Urinary bladder (tissue), 4 donors: ENCODE measurements at regions not wholly inside any gene's neighbourhood (a gene's known extent, or its start where the extent isn't known, plus 50 kb on each side); places are given as distances from the start of the nearest gene placed in this dataset. TPM values are rescaled to one million over a fixed set of nuclear protein-coding genes. Genes with fewer than 3 reads are reported as not detected.

Experiments used
- DNase-seq: peaks from one replicate; pipeline ENCODE4 v3.0.0-alpha.2; 2015; ENCODE audit errors: extremely low spot score
- H3K27ac ChIP-seq: one replicate; pipeline ENCODE4 v1.5.1; 2013; ENCODE audit warnings: low read depth, mild to moderate bottlenecking, moderate library complexity
- H3K36me3 ChIP-seq: one replicate; pipeline ENCODE4 v1.6.1; 2013; ENCODE audit warnings: mild to moderate bottlenecking, moderate library complexity; ENCODE audit not compliant: insufficient read depth
- H3K4me1 ChIP-seq: one replicate; pipeline ENCODE4 v1.6.1; 2013; ENCODE audit warnings: mild to moderate bottlenecking, moderate library complexity; ENCODE audit not compliant: insufficient read depth
- H3K4me3 ChIP-seq: one replicate; pipeline ENCODE4 v1.5.1; 2013; ENCODE audit warnings: low read depth, low read length
- WGBS: extraction: QIAGEN DNeasy Blood & Tissue Kit; methylation state at CpG from one replicate; pipeline ENCODE4 v1.1.7; 2013; 5-methylcytosine and 5-hydroxymethylcytosine counted together
- small RNA-seq: library from RNA; depleted of rRNA; stranded (forward); fragments of <200 nt; gene quantifications from one replicate; pipeline ENCODE3, GENCODE V24; 2014
- donor health status: healthy with polysubstance abuse.
- donor health status: healthy.

DNA sequence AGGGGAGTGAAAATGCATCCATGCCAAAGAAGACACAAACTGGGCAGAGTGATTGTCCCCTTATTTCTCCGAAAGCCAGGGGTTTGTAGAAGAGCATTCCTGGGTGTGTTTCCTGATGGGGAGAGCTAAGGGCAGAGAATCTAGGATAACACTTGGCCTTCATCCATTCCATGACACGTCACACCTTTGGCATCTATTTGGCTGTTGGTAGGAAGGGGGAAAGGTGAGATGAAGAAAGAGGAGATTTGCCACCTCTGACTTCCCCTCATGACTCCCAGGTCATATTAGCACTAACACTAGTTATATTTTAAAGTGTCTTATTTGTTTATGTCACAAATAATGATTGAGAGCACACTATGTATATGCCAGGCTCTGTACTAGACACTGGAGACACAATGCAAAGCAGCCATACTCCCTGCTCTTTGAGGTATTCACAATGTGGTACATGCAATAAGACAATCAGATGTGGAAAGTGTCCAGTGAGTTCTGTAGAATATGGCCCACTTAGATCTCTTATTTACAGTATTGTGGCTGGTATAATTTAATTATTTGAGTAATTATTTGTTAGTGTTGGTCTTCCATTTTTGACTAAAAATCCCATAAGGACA, 54.5 kb upstream of the GADD45A start:
- no peak for DNase-seq

DNA sequence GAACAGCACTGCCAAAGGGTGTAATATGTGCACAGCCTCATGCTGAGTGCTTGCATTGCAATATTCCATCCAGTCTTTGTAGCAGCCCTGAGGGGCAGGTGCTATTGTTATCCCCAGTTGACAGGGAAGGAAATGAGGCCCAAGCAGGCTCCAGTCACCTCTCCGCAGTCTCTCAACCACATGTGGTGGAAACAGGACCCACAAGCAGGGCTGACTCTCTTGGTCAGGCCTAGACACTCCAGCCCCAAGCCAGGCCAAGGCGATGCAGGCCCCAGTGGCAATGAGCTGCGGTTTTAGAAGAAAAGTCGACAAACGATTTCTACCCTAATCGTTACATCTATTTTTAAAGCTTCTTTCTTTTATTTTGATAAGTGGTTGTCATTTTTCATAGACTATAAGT, 52.6 kb upstream of the GADD45A start:
- WGBS: 95% methylated on average over 6 of the region's 6 CpGs
- Histone ChIP-seq H3K4me1 (no peaks in the 10 kb centered on the region), H3K4me3 (no peak overlapping the region), H3K36me3 (no peaks in the 10 kb centered on the region), H3K27ac (no peak overlapping the region)
- DNase-seq: no peak

More for the DNA sequence above, 54.5 kb upstream of the GADD45A start:
- Histone ChIP-seq H3K36me3 (no peaks in the 10 kb centered on the region), H3K4me1 (no peaks in the 10 kb centered on the region), H3K4me3 (no peak overlapping the region), H3K27ac (no peak overlapping the region)
- 91% methylated on average over 2 of the region's 2 CpGs for WGBS

DNA sequence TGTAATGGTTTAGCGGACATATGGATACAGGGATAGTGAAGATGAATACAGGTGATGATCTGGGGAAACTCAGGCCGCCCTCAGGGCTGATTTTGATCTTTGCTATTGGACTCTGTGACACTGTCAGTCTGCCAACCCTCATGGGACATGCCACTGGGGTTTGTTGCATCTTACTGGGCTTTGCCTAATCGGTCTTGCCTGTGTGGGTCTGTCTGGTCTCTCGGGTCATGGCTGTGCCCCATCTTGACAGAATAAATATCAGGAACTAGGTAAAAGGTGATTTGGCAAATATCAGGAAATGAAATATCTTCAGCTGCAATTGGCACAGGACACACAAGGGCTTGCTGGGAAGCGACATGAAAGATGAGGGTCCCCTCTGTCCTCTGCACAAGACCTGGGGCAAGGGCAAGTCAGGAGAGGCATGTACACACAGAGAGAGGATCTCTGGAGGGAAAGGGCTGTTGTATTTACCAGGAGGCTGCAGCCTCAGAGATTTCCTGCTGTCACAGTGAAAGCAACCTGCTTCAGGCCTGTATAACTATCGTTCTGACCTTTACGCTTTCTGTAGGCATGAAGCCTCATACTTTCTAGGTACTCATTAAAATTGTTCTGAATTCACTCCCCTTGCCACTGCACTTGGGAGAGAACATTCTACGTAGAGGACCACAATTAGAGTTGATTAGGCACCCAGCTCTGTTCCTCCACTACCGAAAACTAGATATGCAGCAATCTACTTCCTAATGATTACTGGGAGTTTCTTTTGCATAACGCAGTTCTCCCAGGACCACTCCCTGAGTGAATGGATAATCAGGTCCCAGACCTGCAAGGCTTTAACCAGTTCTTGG, 52.0 kb upstream of the GADD45A start:
- H3K4me3 ChIP-seq: no peak overlapping the region
- H3K4me1 ChIP-seq: no peaks in the 10 kb centered on the region
- H3K27ac ChIP-seq: no peak overlapping the region
- no peak for DNase-seq
- H3K36me3 ChIP-seq: no peaks in the 10 kb centered on the region
- 84% methylated on average over 10 of the region's 10 CpGs for WGBS

DNA sequence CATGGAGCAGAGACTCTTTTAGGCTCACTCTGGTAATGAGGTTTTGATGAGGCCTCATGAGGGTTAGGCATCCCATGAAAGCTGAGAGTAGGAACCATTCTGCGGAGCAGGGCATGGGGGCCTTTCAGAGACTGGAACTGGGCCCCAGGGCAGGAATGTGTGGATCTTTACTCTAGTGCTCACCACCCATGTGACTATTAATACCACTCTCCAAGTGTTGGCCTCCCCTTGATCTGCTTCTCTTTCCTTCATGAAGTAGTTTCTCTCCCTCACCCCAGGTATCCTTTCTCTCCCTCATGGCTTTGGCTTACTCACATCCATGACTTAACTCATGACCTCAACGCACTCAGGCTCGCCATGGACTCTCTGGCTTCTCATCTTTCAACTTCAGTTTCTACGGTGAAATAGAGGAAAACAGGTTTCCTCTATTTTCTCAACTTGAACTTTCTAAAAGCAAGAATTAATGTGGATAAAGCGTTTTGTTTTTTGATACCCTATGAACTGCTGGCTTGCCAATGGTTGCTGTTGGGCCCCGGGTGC, 50.5 kb upstream of the GADD45A start:
- DNase-seq: no peak
- 93% methylated on average over 6 of the region's 6 CpGs for WGBS
- no peak overlapping the region for H3K27ac ChIP-seq
- no peaks in the 10 kb centered on the region for H3K4me1 ChIP-seq
- H3K36me3 ChIP-seq: no peaks in the 10 kb centered on the region
- H3K4me3 ChIP-seq: no peak overlapping the region

DNA sequence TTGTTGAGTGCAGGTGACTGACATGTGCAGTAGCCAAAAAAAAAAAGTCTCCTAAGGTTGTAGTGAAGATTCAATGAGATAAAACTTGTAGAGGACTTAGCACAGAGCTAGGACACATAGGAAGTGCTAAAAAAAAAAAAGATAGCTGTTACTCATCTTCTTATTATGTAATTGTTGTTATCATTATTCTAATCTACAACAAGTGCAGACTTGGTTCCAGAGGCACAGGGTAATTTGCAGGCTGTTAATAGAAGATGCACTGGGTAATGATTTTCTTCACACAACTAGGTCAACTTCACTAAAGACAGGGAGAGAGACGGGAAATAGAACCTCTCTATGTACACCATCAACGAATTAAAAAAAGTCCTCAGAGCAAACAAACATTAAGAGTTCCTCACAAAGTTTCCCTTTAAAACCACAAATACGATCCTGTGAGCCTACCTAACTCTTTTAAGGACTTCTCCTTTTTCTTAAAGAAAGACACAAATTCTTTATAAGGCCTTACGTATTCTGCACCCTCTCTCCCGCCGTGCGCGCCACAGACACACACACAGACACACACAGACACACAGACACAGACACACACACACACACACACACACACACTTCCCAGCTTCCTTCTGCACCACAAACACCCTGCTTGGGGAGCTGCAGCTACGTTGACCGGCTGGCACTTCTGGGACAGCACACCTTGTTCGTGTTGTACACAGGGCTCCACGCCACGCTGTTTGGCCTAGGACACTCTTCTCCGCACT, 49.8 kb upstream of the GADD45A start:
- no peak for DNase-seq
- no peaks in the 10 kb centered on the region for H3K4me1 ChIP-seq
- 86% methylated on average over 14 of the region's 14 CpGs for WGBS
- H3K27ac ChIP-seq: no peak overlapping the region
- H3K4me3 ChIP-seq: no peak overlapping the region
- H3K36me3 ChIP-seq: no peaks in the 10 kb centered on the region

Small RNAs in the stretch of these regions (small RNA-seq; reads per million reads assigned to genes)
- gene RNU6-1031P: not detected
